Lung (tissue), 11 donors: ENCODE measurements at regions not wholly inside any gene's neighbourhood (a gene's known extent, or its start where the extent isn't known, plus 50 kb on each side); places are given as distances from the start of the nearest gene placed in this dataset.

Experiments
- ATAC-seq: fragments of 200-7000 bp; cut with Tn5 transposase; one replicate; pipeline ENCODE4 v1.9.1; 2020; ENCODE audit warnings: moderate number of reproducible peaks; ENCODE audit not compliant: insufficient read depth, low FRiP score
- DNase-seq, 3 donors: peaks; one replicate each; pipeline ENCODE4 v3.0.0-alpha.2; 2013 to 2017
- H3K27ac ChIP-seq, 2 donors: one replicate each; pipeline ENCODE4 v1.5.1; 2013; ENCODE audit warnings: mild to moderate bottlenecking in 2 of 2, moderate library complexity in 2 of 2, control low read depth in 1 of 2, inconsistent platforms in 1 of 2, low read depth in 1 of 2, low read length in 1 of 2
- H3K27me3 ChIP-seq, 3 donors: one replicate each; pipeline ENCODE4 v1.5.1; 2013; ENCODE audit warnings: low read length in 2 of 3; ENCODE audit not compliant: control insufficient read depth in 3 of 3, insufficient read depth in 3 of 3
- H3K36me3 ChIP-seq, 4 donors: one replicate each; pipeline ENCODE4 v1.5.1; 2013; ENCODE audit warnings: low read length in 4 of 4, mild to moderate bottlenecking in 1 of 4, moderate library complexity in 1 of 4; ENCODE audit not compliant: control insufficient read depth in 4 of 4, insufficient read depth in 4 of 4
- H3K4me1 ChIP-seq, 5 donors: one replicate each; pipeline ENCODE4 v1.5.1; 2013; ENCODE audit warnings: low read length in 5 of 5, mild to moderate bottlenecking in 2 of 5, moderate library complexity in 1 of 5; ENCODE audit not compliant: control insufficient read depth in 5 of 5, insufficient read depth in 5 of 5
- H3K4me3 ChIP-seq: one replicate; pipeline ENCODE4 v1.5.1; 2013; ENCODE audit warnings: mild to moderate bottlenecking, control low read depth, moderate library complexity
- H3K9ac ChIP-seq, 2 donors: one replicate each; pipeline ENCODE4 v1.5.1; 2013; ENCODE audit warnings: low read length in 2 of 2, control low read depth in 1 of 2; ENCODE audit not compliant: insufficient read depth in 1 of 2
- H3K9me3 ChIP-seq, 4 donors: one replicate each; pipeline ENCODE4 v1.5.1; 2013; ENCODE audit warnings: low read length in 3 of 4, mild to moderate bottlenecking in 1 of 4, moderate library complexity in 1 of 4; ENCODE audit not compliant: control insufficient read depth in 4 of 4, insufficient read depth in 3 of 4
- WGBS, 2 donors: extraction: QIAGEN DNeasy Blood & Tissue Kit; methylation state at CpG; one replicate each; pipeline ENCODE4 v1.1.7; 2013; 5-methylcytosine and 5-hydroxymethylcytosine counted together
- TF ChIP-seq, protein P1 (sequence below): IDR thresholded peaks from 2 replicates; pipeline ENCODE4 v1.5.1; 2012; ENCODE audit warnings: mild to moderate bottlenecking; ENCODE audit errors: control extremely low read depth, extremely low read depth
- donor health status: control.
- donor health status: control.
- donor health status: Bipolar disorder and iron deficiency.
- donor health status: healthy.
- donor health status: DM: yes; HTN: yes; CAD: no.

DNA sequence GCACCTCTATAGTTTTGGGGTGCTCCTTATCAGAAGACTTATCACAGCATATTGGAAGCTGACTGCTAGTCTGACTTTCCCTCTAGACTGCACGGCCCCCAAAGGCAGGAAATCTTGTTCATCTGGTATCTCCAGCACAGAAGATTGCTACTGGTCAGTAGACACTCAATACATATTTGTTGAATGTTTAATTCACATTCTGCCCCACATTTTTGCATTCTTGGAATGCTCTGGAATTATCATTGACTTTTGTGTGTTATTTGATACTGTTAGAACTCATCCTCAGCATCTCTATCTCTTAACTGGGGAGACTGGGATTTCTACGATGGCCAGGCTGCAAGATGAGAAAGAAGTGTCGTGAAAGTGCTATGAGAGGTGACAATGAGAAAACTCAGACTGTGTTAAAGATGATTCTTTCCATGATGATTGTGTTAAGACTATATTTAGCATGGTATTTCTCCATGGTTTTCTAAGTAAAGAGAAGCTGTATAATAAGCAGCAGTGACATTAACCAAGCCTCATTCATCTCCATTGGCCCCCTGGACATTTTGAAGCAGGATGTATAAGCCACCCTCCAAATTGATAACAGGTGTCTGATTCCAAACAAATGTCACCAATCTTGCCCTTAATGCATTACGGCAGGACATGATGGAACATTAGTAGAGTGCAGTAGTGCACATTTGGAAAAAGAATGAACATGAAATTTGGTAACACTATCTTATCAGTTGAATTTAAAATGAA, 440.9 kb downstream of the RFC3 start:
- no peak for ATAC-seq
- no peak for DNase-seq
- 60 to 73% methylated on average over 4 of the region's 4 CpGs for WGBS, 2 donors

DNA sequence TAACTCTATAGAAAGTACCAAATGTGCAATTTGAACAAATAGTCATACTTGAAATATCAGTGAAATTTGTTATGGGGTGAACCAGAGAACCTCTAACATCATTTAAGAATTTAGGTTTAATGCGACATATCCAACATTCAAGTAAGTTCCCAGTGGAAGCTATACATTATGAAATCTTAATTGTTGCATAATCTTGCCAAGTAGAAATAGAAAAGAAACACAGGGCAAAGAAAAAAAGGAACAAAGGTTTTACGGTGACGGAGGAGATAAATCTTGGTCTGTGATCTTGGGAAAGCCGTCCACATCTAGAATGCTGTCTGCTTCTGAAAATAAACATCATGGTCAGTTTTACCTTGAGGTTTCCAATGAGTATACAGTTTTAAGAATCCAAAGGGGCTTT, 445.7 kb downstream of the RFC3 start:
- Histone ChIP-seq H3K27me3 (no peaks in the 10 kb centered on the region), H3K4me1 (peaks cover 0 to 3% (median 0%) of the 10 kb centered on the region in 5 donors), H3K4me3 (no peak overlapping the region), H3K27ac (no peak overlapping the region), H3K9me3 (peaks cover 0 to 3% (median 0%) of the 10 kb centered on the region in 4 donors), H3K36me3 (no peaks in the 10 kb centered on the region), H3K9ac (no peak overlapping the region)
- WGBS, 2 donors = 40 to 61% methylated on average over 4 of the region's 4 CpGs
- TF ChIP-seq, protein P1, sequence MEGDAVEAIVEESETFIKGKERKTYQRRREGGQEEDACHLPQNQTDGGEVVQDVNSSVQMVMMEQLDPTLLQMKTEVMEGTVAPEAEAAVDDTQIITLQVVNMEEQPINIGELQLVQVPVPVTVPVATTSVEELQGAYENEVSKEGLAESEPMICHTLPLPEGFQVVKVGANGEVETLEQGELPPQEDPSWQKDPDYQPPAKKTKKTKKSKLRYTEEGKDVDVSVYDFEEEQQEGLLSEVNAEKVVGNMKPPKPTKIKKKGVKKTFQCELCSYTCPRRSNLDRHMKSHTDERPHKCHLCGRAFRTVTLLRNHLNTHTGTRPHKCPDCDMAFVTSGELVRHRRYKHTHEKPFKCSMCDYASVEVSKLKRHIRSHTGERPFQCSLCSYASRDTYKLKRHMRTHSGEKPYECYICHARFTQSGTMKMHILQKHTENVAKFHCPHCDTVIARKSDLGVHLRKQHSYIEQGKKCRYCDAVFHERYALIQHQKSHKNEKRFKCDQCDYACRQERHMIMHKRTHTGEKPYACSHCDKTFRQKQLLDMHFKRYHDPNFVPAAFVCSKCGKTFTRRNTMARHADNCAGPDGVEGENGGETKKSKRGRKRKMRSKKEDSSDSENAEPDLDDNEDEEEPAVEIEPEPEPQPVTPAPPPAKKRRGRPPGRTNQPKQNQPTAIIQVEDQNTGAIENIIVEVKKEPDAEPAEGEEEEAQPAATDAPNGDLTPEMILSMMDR = no peak
- DNase-seq = no peak
- no peak for ATAC-seq

More for the DNA sequence above, 440.9 kb downstream of the RFC3 start:
- Histone ChIP-seq H3K9ac (no peak overlapping the region), H3K27me3 (no peaks in the 10 kb centered on the region), H3K9me3 (peaks cover 0 to 7% (median 0%) of the 10 kb centered on the region in 4 donors), H3K27ac (no peak overlapping the region), H3K4me3 (no peak overlapping the region), H3K36me3 (no peaks in the 10 kb centered on the region), H3K4me1 (peaks cover 0 to 5% (median 0%) of the 10 kb centered on the region in 5 donors)
- TF ChIP-seq, protein P1 = no peak

- H3K27ac ChIP-seq = no peak overlapping the region
- H3K36me3 ChIP-seq = no peaks in the 10 kb centered on the region
- H3K9me3 ChIP-seq = peaks cover 0 to 3% (median 0%) of the 10 kb centered on the region in 4 donors
- TF ChIP-seq, protein P1 = no peak
- H3K4me3 ChIP-seq = no peak overlapping the region
- no peaks in the 10 kb centered on the region for H3K27me3 ChIP-seq
- H3K9ac ChIP-seq = no peak overlapping the region
- ATAC-seq (no peak), DNase-seq (no peak)
- no peaks in the 10 kb centered on the region for H3K4me1 ChIP-seq
- WGBS, 2 donors = 85 to 90% methylated on average over 3 of the region's 3 CpGs
Observed at GRCh38 chr13:34265046-34265679, 447.2 kb downstream of the RFC3 start.
